ENCODE measurements at regions not wholly inside any gene's neighbourhood (a gene's known extent, or its start where the extent isn't known, plus 50 kb on each side); places are given as distances from the start of the nearest gene placed in this dataset.

DNA sequence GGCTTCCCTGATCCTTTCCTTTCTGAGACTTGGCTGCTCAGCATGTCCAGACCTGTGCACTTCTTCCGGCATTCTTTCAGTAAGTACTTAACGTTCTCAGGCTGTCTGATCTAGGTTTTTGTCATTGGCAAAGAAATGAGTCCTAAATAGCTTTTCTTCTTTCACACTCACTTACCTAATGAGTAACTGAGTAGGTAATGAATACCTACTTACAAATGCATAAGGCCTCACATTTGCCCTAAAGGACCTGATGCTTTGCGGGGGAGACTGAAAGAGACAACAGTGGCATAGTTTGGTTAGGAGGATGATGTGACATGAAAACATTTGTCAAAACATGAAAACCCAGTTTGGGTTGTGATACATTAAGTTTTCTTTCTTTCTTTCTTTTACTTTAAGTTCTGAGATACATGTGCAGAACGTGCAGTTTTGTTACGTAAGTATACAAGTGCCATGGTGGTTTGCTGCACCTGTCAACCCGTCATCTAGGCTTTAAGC is 516.7 kb upstream of the CFAP20DC start:
- TF ChIP-seq, protein P1, sequence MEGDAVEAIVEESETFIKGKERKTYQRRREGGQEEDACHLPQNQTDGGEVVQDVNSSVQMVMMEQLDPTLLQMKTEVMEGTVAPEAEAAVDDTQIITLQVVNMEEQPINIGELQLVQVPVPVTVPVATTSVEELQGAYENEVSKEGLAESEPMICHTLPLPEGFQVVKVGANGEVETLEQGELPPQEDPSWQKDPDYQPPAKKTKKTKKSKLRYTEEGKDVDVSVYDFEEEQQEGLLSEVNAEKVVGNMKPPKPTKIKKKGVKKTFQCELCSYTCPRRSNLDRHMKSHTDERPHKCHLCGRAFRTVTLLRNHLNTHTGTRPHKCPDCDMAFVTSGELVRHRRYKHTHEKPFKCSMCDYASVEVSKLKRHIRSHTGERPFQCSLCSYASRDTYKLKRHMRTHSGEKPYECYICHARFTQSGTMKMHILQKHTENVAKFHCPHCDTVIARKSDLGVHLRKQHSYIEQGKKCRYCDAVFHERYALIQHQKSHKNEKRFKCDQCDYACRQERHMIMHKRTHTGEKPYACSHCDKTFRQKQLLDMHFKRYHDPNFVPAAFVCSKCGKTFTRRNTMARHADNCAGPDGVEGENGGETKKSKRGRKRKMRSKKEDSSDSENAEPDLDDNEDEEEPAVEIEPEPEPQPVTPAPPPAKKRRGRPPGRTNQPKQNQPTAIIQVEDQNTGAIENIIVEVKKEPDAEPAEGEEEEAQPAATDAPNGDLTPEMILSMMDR (IDR thresholded peaks at IDR 0.05; ENCODE audit: extremely low read depth, insufficient read depth, missing control alignments): no peak
- in situ Hi-C loops (cut with MboI; ENCODE audit: low pct_unique_long_range_greater_than_20kb, low sequenced_read_pairs, unreplicated experiment): no loop called here
- peak; percentile 59 for DNase-seq (ENCODE audit: low spot score)

DNA sequence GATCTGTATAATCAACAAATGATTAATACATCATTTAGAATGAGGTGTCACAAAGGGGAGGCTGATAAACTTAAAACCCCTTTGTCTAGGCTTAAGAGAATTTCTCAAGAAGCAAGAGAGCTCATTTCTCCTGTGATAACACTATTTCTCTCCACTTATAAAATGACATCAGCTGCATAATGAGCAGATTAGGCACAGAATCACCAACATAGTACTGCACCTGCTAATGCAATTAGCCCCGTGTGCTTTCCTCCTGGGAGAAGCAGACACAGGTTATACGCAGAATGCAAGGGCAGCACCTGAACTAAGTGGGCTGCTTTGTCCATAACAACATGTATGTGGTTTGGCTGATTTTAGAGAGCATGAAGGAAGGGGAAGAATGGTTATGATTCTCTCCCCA is 515.3 kb upstream of the CFAP20DC start:
- in situ Hi-C loops (cut with MboI; ENCODE audit: low pct_unique_long_range_greater_than_20kb, low sequenced_read_pairs, unreplicated experiment): no loop called here
- DNase-seq (ENCODE audit: low spot score): no peak
- TF ChIP-seq, protein P1 (IDR thresholded peaks at IDR 0.05; ENCODE audit: extremely low read depth, insufficient read depth, missing control alignments): no peak

DNA sequence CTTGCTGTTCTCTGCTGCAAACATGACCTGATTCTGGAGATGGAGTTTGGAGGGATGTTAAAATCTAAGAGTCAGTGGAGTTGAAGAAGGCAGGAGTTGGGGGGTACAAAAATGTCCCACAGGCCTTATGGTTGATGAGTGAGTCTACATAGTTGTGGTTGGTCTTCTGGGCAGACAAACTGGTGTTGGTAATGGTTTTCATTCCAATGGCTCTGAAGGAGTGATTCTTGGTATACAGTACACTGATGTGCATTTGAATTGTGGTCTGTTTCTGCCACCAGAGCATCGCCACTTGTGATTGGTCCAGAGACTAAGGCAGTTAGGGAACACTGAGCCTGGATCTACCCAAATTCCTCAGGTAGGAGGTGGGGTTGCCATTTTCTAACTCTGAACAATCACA is 514.1 kb upstream of the CFAP20DC start:
- in situ Hi-C loops (cut with MboI; ENCODE audit: low pct_unique_long_range_greater_than_20kb, low sequenced_read_pairs, unreplicated experiment): no loop called here
- DNase-seq (ENCODE audit: low spot score): no peak
- TF ChIP-seq, protein P1 (IDR thresholded peaks at IDR 0.05; ENCODE audit: extremely low read depth, insufficient read depth, missing control alignments): no peak

DNA sequence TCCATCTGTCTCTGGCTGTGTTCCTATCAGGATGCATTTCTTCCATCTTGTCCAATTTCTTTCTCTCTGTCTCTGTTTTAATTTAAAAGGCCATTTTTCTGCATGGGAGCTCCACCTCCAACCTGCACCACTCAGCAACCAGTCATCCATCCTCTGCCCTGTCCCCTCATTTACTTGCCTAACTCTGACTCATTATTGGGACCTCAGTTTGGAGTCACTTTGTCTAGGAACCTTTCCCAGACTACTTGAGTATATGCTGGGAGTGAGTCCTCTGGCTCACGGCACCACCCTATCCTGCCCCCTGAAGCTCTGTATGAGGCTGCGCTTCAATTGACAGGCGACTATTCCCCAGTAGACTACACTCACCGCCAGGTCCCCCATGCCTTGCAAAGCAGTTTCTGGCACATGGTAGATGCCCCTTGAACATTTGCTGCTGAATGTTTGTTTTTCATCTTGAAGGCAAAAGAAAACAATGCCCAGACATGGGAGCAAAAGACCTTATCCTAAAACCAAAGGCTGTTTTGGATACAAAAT is 513.3 kb upstream of the CFAP20DC start:
- DNase-seq (ENCODE audit: low spot score): no peak
- TF ChIP-seq, protein P1 (IDR thresholded peaks at IDR 0.05; ENCODE audit: extremely low read depth, insufficient read depth, missing control alignments): no peak
- in situ Hi-C loops (cut with MboI; ENCODE audit: low pct_unique_long_range_greater_than_20kb, low sequenced_read_pairs, unreplicated experiment): no loop called here

DNA sequence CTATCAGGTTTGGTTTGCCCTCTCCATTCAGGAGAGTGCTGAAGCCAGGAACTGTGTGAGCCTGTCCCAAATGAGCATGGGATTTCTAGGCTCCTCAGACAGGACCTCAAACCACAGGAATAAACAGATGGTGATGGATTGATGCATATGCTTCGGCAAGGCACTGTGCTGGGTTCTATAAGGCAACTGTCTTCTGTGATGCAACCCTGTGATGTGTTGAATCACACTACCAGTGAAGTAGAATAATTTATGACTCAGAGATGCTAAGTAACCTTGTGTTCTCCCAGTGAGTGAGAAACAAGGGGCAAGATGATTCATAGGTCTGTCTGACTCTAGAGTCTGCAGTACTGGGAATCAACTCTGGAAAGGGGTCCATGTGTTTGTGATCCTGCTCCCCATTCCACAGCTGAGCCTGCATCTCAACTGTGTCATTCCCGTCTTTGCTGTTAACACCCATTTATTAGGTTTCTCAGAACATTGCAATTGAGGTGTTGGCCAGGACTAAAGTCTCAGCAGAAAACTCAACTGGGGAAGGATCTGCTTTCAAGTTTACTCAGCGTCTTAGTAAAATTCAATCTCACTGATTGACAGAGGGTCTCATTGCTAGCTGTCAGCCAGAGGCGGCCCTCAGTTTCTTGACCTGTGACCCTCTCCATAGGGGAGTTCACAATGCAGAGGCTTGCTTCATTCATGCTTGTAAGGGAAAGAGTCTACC is 510.1 kb upstream of the CFAP20DC start:
- DNase-seq (ENCODE audit: low spot score): no peak
- TF ChIP-seq, protein P1 (IDR thresholded peaks at IDR 0.05; ENCODE audit: extremely low read depth, insufficient read depth, missing control alignments): no peak
- in situ Hi-C loops (cut with MboI; ENCODE audit: low pct_unique_long_range_greater_than_20kb, low sequenced_read_pairs, unreplicated experiment): no loop called here

DNA sequence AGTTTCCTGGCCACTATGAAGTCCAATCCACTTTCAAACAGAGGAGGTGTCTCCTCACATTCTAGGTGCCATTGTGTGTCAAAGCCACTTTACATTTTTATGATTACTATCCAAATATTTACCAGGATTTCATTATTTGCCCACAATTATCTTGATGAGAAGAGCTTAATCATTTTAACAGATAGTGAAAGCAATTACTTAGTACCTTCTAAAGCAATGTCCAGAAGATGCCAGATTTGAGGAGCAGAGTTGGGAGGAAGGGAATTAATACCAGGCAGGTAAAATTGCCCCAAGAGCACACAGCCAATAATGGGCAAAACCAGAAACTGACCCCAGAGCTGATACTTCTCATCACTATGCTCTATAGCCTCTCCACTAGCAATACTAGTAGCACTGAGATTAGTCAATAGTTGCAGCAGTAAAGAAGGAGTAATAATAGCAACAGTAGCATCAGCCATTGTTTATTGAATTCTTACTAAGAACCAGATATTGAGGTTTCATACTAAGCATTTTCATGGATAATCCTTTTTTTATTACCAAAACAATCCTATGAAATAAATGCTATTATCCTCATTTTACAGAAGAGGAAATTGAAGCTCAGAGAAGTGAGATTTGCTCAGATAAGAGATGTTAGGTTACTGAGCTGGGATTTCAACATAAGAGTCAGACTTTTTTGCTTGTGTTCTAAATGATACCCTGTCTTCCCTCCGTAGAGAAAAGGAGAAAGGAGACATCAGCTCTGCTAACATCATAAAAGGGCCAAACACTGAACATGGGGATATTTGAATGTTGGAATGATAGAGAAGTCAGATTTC is 509.3 kb upstream of the CFAP20DC start:
- DNase-seq (ENCODE audit: low spot score): no peak
- in situ Hi-C loops (cut with MboI; ENCODE audit: low pct_unique_long_range_greater_than_20kb, low sequenced_read_pairs, unreplicated experiment): no loop called here
- TF ChIP-seq, protein P1 (IDR thresholded peaks at IDR 0.05; ENCODE audit: extremely low read depth, insufficient read depth, missing control alignments): no peak

Data from GM13977 (cell line).